Upper lobe of left lung (tissue), 6 donors: ENCODE measurements at regions not wholly inside any gene's neighbourhood (a gene's known extent, or its start where the extent isn't known, plus 50 kb on each side); places are given as distances from the start of the nearest gene placed in this dataset.

Source experiments
- ATAC-seq, 2 donors: fragments of 200-7000 bp; cut with Tn5 transposase; one replicate each; pipeline ENCODE4 v1.9.1; 2022; ENCODE audit warnings: mild to moderate bottlenecking in 2 of 2, moderate library complexity in 2 of 2; ENCODE audit not compliant: low FRiP score in 2 of 2
- DNase-seq, 2 donors: peaks; one replicate each; pipeline ENCODE4 v3.0.0-alpha.2; 2019 to 2020
- H3K27ac ChIP-seq, 4 donors: fragments of 200-600 bp; sonication (generic); one replicate each; pipeline ENCODE4 v1.5.1; 2016 to 2019
- H3K27me3 ChIP-seq, 4 donors: fragments of 200-600 bp; sonication (generic); one replicate each; pipeline ENCODE4 v1.5.1; 2017 to 2019
- H3K36me3 ChIP-seq, 4 donors: fragments of 200-600 bp; sonication (generic); one replicate each; pipeline ENCODE4 v1.5.1; 2016 to 2019
- H3K4me1 ChIP-seq, 4 donors: fragments of 200-600 bp; sonication (generic); one replicate each; pipeline ENCODE4 v1.5.1; 2018 to 2019
- H3K4me3 ChIP-seq, 4 donors: fragments of 200-600 bp; sonication (generic); one replicate each; pipeline ENCODE4 v1.5.1; 2017 to 2019; ENCODE audit warnings: mild to moderate bottlenecking in 2 of 4, moderate library complexity in 1 of 4
- H3K9me3 ChIP-seq, 4 donors: fragments of 200-600 bp; sonication (generic); one replicate each; pipeline ENCODE4 v1.5.1; 2018 to 2019
- EP300 ChIP-seq, 4 donors: sonication (generic); formaldehyde crosslinking; IDR thresholded peaks; one replicate each; pipeline ENCODE4 v1.5.1; 2017; ENCODE audit warnings: antibody characterized with exemption in 4 of 4, control low read depth in 2 of 4
- POLR2A ChIP-seq, 4 donors: fragments of 450-650 bp; IDR thresholded peaks; one replicate each; pipeline ENCODE4 v1.5.1; 2016 to 2017; ENCODE audit warnings: antibody characterized with exemption in 4 of 4, mild to moderate bottlenecking in 2 of 4
- POLR2AphosphoS5 ChIP-seq, 2 donors: sonication (generic); formaldehyde crosslinking; IDR thresholded peaks; one replicate each; pipeline ENCODE4 v1.5.1; 2017; ENCODE audit warnings: antibody characterized with exemption in 2 of 2
- WGBS, 2 donors: methylation state at CpG; one replicate each; pipeline ENCODE4 v1.1.5; 2017 to 2018; 5-methylcytosine and 5-hydroxymethylcytosine counted together
- TF ChIP-seq, protein P1 (sequence below), 6 experiments: fragments of 450-650 bp in 4 of 6; fragments of 200-600 bp in 2 of 6; sonication (generic) in 2 of 6; IDR thresholded peaks; one replicate each; pipeline ENCODE4 v1.5.1; 2016 to 2019; ENCODE audit warnings: antibody characterized with exemption in 6 of 6
- donor health status: DM: no; HTN: no; CAD: no; lungs with moderate emphysema.
- donor health status: DM: no; HTN: yes; CAD: no; lungs with severe emphysema.

DNA sequence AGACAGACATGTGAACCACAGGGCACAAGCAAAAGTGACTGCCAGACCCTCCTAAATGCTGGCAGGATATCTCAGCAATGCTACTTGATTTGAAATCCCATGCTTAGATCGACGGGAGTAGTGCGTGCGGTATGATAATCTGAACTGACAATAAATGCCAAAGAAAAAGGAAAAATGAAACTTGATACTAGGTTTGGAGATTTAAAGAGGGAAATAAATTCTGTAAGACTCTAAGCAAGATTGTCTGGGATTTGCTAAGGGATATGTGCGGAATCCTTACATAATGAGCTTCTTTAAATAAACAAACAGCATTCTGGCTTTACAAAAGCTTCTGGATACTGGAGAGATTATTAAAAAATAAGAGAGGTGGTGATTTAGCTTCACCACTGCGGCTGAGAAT lies 203.6 kb downstream of the CAAP1 start:
- H3K27me3 ChIP-seq: no peaks in the 10 kb centered on the region
- no peak overlapping the region for H3K4me3 ChIP-seq
- H3K36me3 ChIP-seq: no peaks in the 10 kb centered on the region
- H3K27ac ChIP-seq: no peak overlapping the region
- WGBS, 2 donors: 90 to 91% methylated on average over 6 of the region's 6 CpGs
- no peak for TF ChIP-seq EP300 (IDR thresholded peaks at IDR 0.05)
- no peak for TF ChIP-seq POLR2AphosphoS5 (IDR thresholded peaks at IDR 0.05)
- TF ChIP-seq, protein P1, sequence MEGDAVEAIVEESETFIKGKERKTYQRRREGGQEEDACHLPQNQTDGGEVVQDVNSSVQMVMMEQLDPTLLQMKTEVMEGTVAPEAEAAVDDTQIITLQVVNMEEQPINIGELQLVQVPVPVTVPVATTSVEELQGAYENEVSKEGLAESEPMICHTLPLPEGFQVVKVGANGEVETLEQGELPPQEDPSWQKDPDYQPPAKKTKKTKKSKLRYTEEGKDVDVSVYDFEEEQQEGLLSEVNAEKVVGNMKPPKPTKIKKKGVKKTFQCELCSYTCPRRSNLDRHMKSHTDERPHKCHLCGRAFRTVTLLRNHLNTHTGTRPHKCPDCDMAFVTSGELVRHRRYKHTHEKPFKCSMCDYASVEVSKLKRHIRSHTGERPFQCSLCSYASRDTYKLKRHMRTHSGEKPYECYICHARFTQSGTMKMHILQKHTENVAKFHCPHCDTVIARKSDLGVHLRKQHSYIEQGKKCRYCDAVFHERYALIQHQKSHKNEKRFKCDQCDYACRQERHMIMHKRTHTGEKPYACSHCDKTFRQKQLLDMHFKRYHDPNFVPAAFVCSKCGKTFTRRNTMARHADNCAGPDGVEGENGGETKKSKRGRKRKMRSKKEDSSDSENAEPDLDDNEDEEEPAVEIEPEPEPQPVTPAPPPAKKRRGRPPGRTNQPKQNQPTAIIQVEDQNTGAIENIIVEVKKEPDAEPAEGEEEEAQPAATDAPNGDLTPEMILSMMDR (IDR thresholded peaks at IDR 0.05): no peak
- no peak for TF ChIP-seq POLR2A (IDR thresholded peaks at IDR 0.05)
- H3K4me1 ChIP-seq: no peaks in the 10 kb centered on the region
- DNase-seq: no peak
- no peak for ATAC-seq
- no peaks in the 10 kb centered on the region for H3K9me3 ChIP-seq

DNA sequence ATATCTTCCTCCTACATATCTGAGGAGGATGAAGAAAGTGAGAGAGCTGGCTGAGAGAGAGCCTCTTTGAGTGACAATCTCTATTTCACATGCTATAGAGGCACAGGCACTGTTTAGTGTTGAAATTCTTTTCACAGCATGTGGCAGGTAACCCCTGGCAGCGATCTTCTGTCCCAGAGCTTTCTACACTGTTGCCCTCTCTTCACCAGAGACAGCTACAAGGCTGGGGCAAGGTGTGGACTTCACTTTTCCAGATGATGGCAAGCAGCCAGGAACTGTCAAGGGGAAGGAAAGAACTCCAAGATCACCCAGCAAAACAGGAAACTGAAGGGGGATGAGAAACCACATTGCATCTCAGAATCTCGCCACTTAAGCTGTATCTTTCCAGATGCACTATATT lies 205.2 kb downstream of the CAAP1 start:
- DNase-seq (no peak), ATAC-seq (no peak)
- Histone ChIP-seq H3K9me3 (no peaks in the 10 kb centered on the region), H3K36me3 (no peaks in the 10 kb centered on the region), H3K4me1 (no peaks in the 10 kb centered on the region), H3K27me3 (no peaks in the 10 kb centered on the region), H3K27ac (no peak overlapping the region), H3K4me3 (no peak overlapping the region)
- no peak for TF ChIP-seq POLR2AphosphoS5 (IDR thresholded peaks at IDR 0.05)
- TF ChIP-seq, protein P1 (IDR thresholded peaks at IDR 0.05): no peak
- TF ChIP-seq POLR2A (IDR thresholded peaks at IDR 0.05): no peak
- WGBS, 2 donors: 20 to 29% methylated on average over 2 of the region's 2 CpGs

DNA sequence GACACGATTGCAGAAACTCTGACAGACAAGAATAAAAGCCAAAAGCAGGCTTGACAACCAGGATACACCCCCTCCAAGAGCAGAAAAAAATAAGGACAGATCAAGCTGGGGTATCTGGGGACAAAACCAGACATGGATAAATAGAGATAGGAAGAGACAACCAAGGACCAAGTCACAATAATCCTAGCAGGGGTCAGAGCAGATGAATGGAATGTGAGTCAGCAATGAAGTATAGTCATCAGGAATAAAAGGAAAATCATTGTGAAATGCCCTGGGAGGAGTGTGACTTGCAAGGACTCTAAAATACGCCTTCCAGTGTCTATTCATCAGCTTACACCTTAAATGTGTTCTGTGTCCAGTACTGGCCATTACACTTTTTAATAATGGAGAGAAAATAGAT lies 206.8 kb downstream of the CAAP1 start:
- Histone ChIP-seq H3K27me3 (no peaks in the 10 kb centered on the region), H3K4me1 (no peaks in the 10 kb centered on the region), H3K9me3 (no peaks in the 10 kb centered on the region), H3K36me3 (no peaks in the 10 kb centered on the region), H3K27ac (no peak overlapping the region), H3K4me3 (no peak overlapping the region)
- TF ChIP-seq POLR2A (IDR thresholded peaks at IDR 0.05) (no peak), POLR2AphosphoS5 (IDR thresholded peaks at IDR 0.05) (no peak), EP300 (IDR thresholded peaks at IDR 0.05) (no peak)
- TF ChIP-seq, protein P1 (IDR thresholded peaks at IDR 0.05): no peak
- 79 to 81% methylated on average over 2 of the region's 2 CpGs for WGBS, 2 donors
- DNase-seq (no peak), ATAC-seq (no peak)

DNA sequence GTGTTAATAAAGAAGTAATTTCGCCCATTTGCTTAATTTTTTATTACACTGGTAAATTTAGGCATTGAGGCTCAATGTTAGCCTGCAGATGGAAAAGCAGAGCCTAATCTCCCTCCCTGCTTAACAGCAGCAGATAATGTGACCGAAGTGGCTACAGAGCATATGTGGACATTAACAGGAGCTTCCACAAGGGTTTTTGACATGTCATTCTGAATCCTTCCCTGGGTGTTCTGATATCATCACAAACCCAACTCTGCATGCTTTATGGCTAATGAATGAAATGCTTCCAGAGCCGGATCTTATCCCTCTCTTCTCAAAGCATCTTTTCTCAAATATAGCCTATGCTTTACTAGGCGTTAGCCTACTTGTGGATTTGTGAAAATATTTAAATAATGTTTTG lies 208.6 kb downstream of the CAAP1 start:
- no peak for ATAC-seq
- Histone ChIP-seq H3K27me3 (no peaks in the 10 kb centered on the region), H3K4me3 (no peak overlapping the region), H3K4me1 (no peaks in the 10 kb centered on the region), H3K27ac (no peak overlapping the region), H3K36me3 (no peaks in the 10 kb centered on the region), H3K9me3 (no peaks in the 10 kb centered on the region)
- TF ChIP-seq POLR2A (IDR thresholded peaks at IDR 0.05): no peak
- TF ChIP-seq POLR2AphosphoS5 (IDR thresholded peaks at IDR 0.05): no peak
- TF ChIP-seq, protein P1 (IDR thresholded peaks at IDR 0.05): no peak
- TF ChIP-seq EP300 (IDR thresholded peaks at IDR 0.05): no peak
- WGBS, 2 donors: 83 to 95% methylated on average over 4 of the region's 4 CpGs
- no peak for DNase-seq

DNA sequence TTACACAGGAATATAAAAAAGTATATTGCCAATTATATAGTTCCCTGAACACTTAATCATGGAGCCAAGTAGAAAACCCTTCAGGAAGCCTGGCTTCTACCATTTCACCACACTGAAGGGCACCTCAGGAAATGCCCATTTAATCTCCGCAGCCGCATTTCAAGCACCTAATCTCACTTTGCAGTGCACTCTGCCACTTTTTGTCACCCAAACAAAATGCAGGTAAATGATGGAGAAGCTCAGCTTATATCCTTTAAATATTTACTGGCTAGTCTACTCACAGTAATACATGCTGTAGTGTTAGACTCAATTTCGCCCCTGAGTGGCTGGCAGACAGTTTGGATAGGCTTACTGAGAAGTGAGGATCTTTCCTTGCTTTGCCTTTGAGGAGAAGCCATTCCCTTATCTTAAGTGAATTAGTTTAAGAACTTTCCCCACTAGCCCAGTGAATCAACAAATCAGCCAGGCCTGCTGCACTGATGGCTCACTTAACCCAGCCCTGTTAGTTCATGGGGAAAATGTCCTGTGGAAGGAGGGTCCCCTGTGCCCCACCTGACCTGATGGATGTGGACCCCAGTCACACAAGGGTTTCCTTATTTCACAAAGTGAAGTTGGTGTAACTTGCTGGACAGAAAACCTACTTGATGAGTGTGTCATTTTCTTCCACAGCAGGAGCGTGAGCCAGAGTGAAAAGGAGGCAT lies 209.7 kb downstream of the CAAP1 start:
- no peak for ATAC-seq
- Histone ChIP-seq H3K27me3 (no peaks in the 10 kb centered on the region), H3K27ac (no peak overlapping the region), H3K9me3 (no peaks in the 10 kb centered on the region), H3K4me3 (no peak overlapping the region), H3K36me3 (no peaks in the 10 kb centered on the region), H3K4me1 (no peaks in the 10 kb centered on the region)
- TF ChIP-seq POLR2AphosphoS5 (IDR thresholded peaks at IDR 0.05) (no peak), EP300 (IDR thresholded peaks at IDR 0.05) (no peak), POLR2A (IDR thresholded peaks at IDR 0.05) (no peak)
- TF ChIP-seq, protein P1 (IDR thresholded peaks at IDR 0.05): no peak
- DNase-seq: no peak
- WGBS, 2 donors: 67 to 73% methylated on average over 4 of the region's 4 CpGs
